GM12875 (cell line): ENCODE measurements at regions not wholly inside any gene's neighbourhood (a gene's known extent, or its start where the extent isn't known, plus 50 kb on each side); places are given as distances from the start of the nearest gene placed in this dataset.
"Not testable (repeated sequence)": the region's sequence is repeated elsewhere in the genome, so short reads cannot be mapped to it uniquely, and the experiment has no call there.

Experiments used
- H3K4me3 ChIP-seq: one replicate; pipeline ENCODE4 v1.5.1; 2011; ENCODE audit warnings: low read depth, low read length, control low read depth
- CTCF ChIP-seq: IDR thresholded peaks from 2 replicates; pipeline ENCODE4 v1.5.1; 2011; ENCODE audit warnings: low read depth, mild to moderate bottlenecking, control low read depth, inconsistent platforms, low read length, moderate library complexity, borderline replicate concordance; ENCODE audit not compliant: insufficient read depth

GRCh38 chr9:79485258-79485657 lies 86.5 kb upstream of the TLE4 start:
- no peak for TF ChIP-seq CTCF

GRCh38 chr9:79489261-79490000 lies 82.3 kb upstream of the TLE4 start:
- H3K4me3 ChIP-seq = no peak overlapping the region
- TF ChIP-seq CTCF = no peak

More at GRCh38 chr9:79485258-79485657, 86.5 kb upstream of the TLE4 start:
- H3K4me3 ChIP-seq = no peak overlapping the region

- TF ChIP-seq CTCF = no peak
- H3K4me3 ChIP-seq = no peak overlapping the region
Observed at GRCh38 chr9:79490657-79491248, 81.0 kb upstream of the TLE4 start.

GRCh38 chr9:79492092-79493009 lies 79.4 kb upstream of the TLE4 start:
- TF ChIP-seq CTCF = no peak
- no peak overlapping the region for H3K4me3 ChIP-seq

GRCh38 chr9:79500196-79500864 lies 71.4 kb upstream of the TLE4 start:
- not testable (repeated sequence) for H3K4me3 ChIP-seq

GRCh38 chr9:79501546-79501945 lies 70.2 kb upstream of the TLE4 start:
- no peak overlapping the region for H3K4me3 ChIP-seq
- no peak for TF ChIP-seq CTCF

GRCh38 chr9:79507801-79508200 lies 64.0 kb upstream of the TLE4 start:
- TF ChIP-seq CTCF = no peak
- no peak overlapping the region for H3K4me3 ChIP-seq
